HCT116 (cell line): ENCODE measurements at regions not wholly inside any gene's neighbourhood (a gene's known extent, or its start where the extent isn't known, plus 50 kb on each side); places are given as distances from the start of the nearest gene placed in this dataset.

ENCODE experiments used
- ATAC-seq: fragments of 200-7000 bp; cut with Tn5 transposase; 2 replicates; pipeline ENCODE4 v1.9.1; 2020; ENCODE audit warnings: mild to moderate bottlenecking, moderate library complexity
- BruUV-seq: library from RNA; stranded (reverse); fragments of 400-500 nt; replicated peaks from 2 replicates; lab custom pipeline; 2021; lab: Mats Ljungman, UMichigan
- CTCF ChIA-PET: fragments of 300-600 bp; sonication (Branson Sonifier 250); formaldehyde crosslinking; loops from one replicate; lab custom pipeline; 2021; ENCODE audit warnings: antibody characterized with exemption; lab: Charles Lee
- POLR2A ChIA-PET: fragments of 300-600, 350-600 bp; sonication (Branson Sonifier 250); formaldehyde crosslinking; loops from one replicate; lab custom pipeline; 2021; ENCODE audit warnings: antibody characterized with exemption; lab: Charles Lee
- RAD21 ChIA-PET, 2 experiments: fragments of 300-600 bp; sonication (Branson Sonifier 250); formaldehyde crosslinking; loops; one replicate each; lab custom pipeline; 2023; ENCODE audit warnings: low total read pairs in 2 of 2; ENCODE audit not compliant: uncharacterized antibody in 2 of 2, unreplicated experiment in 2 of 2, low non-redundant PET in 1 of 2; lab: Charles Lee
- DNase-seq: peaks from one replicate; pipeline ENCODE4 v3.0.0-alpha.2; 2010; ENCODE audit warnings: low read depth, low spot score
- H2AFZ ChIP-seq: fragments of 200-600 bp; shearing (Covaris generic), sonication (generic); 2 replicates; pipeline ENCODE4 v1.6.1; 2017; ENCODE audit warnings: low read depth, mixed run types, mixed read lengths, antibody characterized with exemption, low read length; ENCODE audit not compliant: poor library complexity, severe bottlenecking
- H3K27ac ChIP-seq: 2 replicates; pipeline ENCODE4 v1.5.1; 2012; ENCODE audit warnings: low read depth, low read length
- H3K27me3 ChIP-seq: fragments of 200-600 bp; sonication (generic); 2 replicates; pipeline ENCODE4 v1.6.1; 2016; ENCODE audit warnings: mixed run types, low read length, mixed read lengths; ENCODE audit not compliant: insufficient read depth
- H3K36me3 ChIP-seq, 2 experiments: fragments of 200-500 bp in 1 of 2; fragments of 200-600 bp in 1 of 2; sonication (Bioruptor generic) in 1 of 2; sonication (generic) in 1 of 2; 2 replicates each; pipeline versions ENCODE4 v1.5.1 to v1.6.1; 2014 to 2016; ENCODE audit warnings: low read length in 2 of 2, inconsistent platforms in 1 of 2, mixed read lengths in 1 of 2, mixed run types in 1 of 2; ENCODE audit not compliant: insufficient read depth in 2 of 2, control insufficient read depth in 1 of 2
- H3K4me1 ChIP-seq, 2 experiments: fragments of 200-600 bp in 1 of 2; sonication (generic) in 1 of 2; 2 replicates each; pipeline versions ENCODE4 v1.5.1 to v1.6.1; 2012 to 2017; ENCODE audit warnings: low read length in 2 of 2, inconsistent platforms in 1 of 2, mild to moderate bottlenecking in 1 of 2, mixed read lengths in 1 of 2, mixed run types in 1 of 2, moderate library complexity in 1 of 2; ENCODE audit not compliant: insufficient read depth in 2 of 2, control insufficient read depth in 1 of 2
- H3K4me2 ChIP-seq: fragments of 200-600 bp; sonication (generic); 2 replicates; pipeline ENCODE4 v1.6.1; 2017; ENCODE audit warnings: mixed run types, low read length, mixed read lengths
- H3K4me3 ChIP-seq, 2 experiments: fragments of 200-600 bp in 1 of 2; sonication (generic) in 1 of 2; replicated peaks in 1 of 2; 2 replicates each; pipeline ENCODE4 v1.5.1; 2011 to 2016; ENCODE audit warnings: low read length in 2 of 2, control low read depth in 1 of 2, low read depth in 1 of 2, mild to moderate bottlenecking in 1 of 2, mixed read lengths in 1 of 2, mixed run types in 1 of 2
- H3K79me2 ChIP-seq: fragments of 200-600 bp; sonication (generic); 2 replicates; pipeline ENCODE4 v1.6.1; 2017; ENCODE audit warnings: mild to moderate bottlenecking, mixed run types, low read length, moderate library complexity, mixed read lengths; ENCODE audit not compliant: insufficient read depth
- H3K9ac ChIP-seq: fragments of 200-600 bp; sonication (generic); 2 replicates; pipeline ENCODE4 v1.6.1; 2016; ENCODE audit warnings: low read length, mixed read lengths
- H3K9me2 ChIP-seq: fragments of 200-600 bp; sonication (generic), shearing (Covaris generic); 2 replicates; pipeline ENCODE4 v1.6.1; 2017; ENCODE audit warnings: mixed run types, mild to moderate bottlenecking, moderate library complexity; ENCODE audit not compliant: insufficient read depth
- H3K9me3 ChIP-seq, 2 experiments: fragments of 200-500 bp in 1 of 2; fragments of 200-600 bp in 1 of 2; sonication (Bioruptor generic) in 1 of 2; sonication (generic) in 1 of 2; 2 replicates each; pipeline ENCODE4 v1.6.1; 2014 to 2017; ENCODE audit warnings: low read length in 2 of 2, mixed read lengths in 2 of 2, inconsistent platforms in 1 of 2, low read depth in 1 of 2, mild to moderate bottlenecking in 1 of 2, mixed run types in 1 of 2, moderate library complexity in 1 of 2; ENCODE audit not compliant: control insufficient read depth in 1 of 2, insufficient read depth in 1 of 2
- H4K20me1 ChIP-seq: fragments of 200-600 bp; sonication (generic), shearing (Covaris generic); 2 replicates; pipeline ENCODE4 v1.6.1; 2017; ENCODE audit warnings: mixed run types, mild to moderate bottlenecking, moderate library complexity; ENCODE audit not compliant: insufficient read depth
- ATF3 ChIP-seq: IDR thresholded peaks from 2 replicates; pipeline ENCODE4 v1.6.1; 2012
- CBX3 ChIP-seq: IDR thresholded peaks from 2 replicates; pipeline ENCODE4 v1.6.1; 2012; ENCODE audit warnings: low read depth
- CTCF ChIP-seq, 3 experiments: fragments of 200-600 bp in 1 of 3; sonication (generic) in 1 of 3; IDR thresholded peaks in 2 of 3; conservative IDR thresholded peaks in 1 of 3; 2 replicates each; pipeline ENCODE4 v1.5.1; 2012 to 2017; ENCODE audit warnings: low read depth in 2 of 3, low read length in 2 of 3, antibody characterized with exemption in 1 of 3, borderline replicate concordance in 1 of 3, control low read depth in 1 of 3, mild to moderate bottlenecking in 1 of 3, mixed read lengths in 1 of 3, mixed run types in 1 of 3, moderate library complexity in 1 of 3; ENCODE audit not compliant: insufficient read depth in 1 of 3
- EGR1 ChIP-seq: IDR thresholded peaks from 2 replicates; pipeline ENCODE4 v1.6.1; 2012; ENCODE audit warnings: low read depth
- EZH2phosphoT487 ChIP-seq: fragments of 200-600 bp; IDR thresholded peaks from 2 replicates; pipeline ENCODE4 v1.6.1; 2018; ENCODE audit warnings: antibody characterized with exemption, borderline replicate concordance
- JUND ChIP-seq: IDR thresholded peaks from 2 replicates; pipeline ENCODE4 v1.6.1; 2012
- MAX ChIP-seq: IDR thresholded peaks from 2 replicates; pipeline ENCODE4 v1.6.1; 2012
- POLR2A ChIP-seq: IDR thresholded peaks from 2 replicates; pipeline ENCODE4 v1.7.0; 2011; ENCODE audit warnings: borderline replicate concordance; ENCODE audit not compliant: insufficient read depth, insufficient read length; ENCODE audit errors: extremely low read depth
- RAD21 ChIP-seq: IDR thresholded peaks from 2 replicates; pipeline ENCODE4 v1.6.1; 2012; ENCODE audit warnings: low read depth, mild to moderate bottlenecking
- REST ChIP-seq: IDR thresholded peaks from 2 replicates; pipeline ENCODE4 v1.6.1; 2012; ENCODE audit warnings: low read depth
- SIN3A ChIP-seq: IDR thresholded peaks from 2 replicates; pipeline ENCODE4 v1.6.1; 2012; ENCODE audit warnings: low read depth
- SP1 ChIP-seq: IDR thresholded peaks from 2 replicates; pipeline ENCODE4 v1.6.1; 2012; ENCODE audit warnings: low read depth
- SRF ChIP-seq: IDR thresholded peaks from 2 replicates; pipeline ENCODE4 v1.6.1; 2012; ENCODE audit warnings: low read depth
- TCF7L2 ChIP-seq: IDR thresholded peaks from 2 replicates; pipeline ENCODE4 v1.7.0; 2011; ENCODE audit warnings: borderline replicate concordance, inconsistent platforms; ENCODE audit not compliant: insufficient read depth, insufficient read length; ENCODE audit errors: extremely low read depth
- ZFX ChIP-seq: fragments of 450-650 bp; IDR thresholded peaks from 2 replicates; pipeline ENCODE4 v1.6.1; 2017
- ZNF274 ChIP-seq: fragments of 200-500 bp; sonication (Bioruptor generic); IDR thresholded peaks from 2 replicates; pipeline ENCODE4 v1.6.1; 2014; ENCODE audit warnings: mild to moderate bottlenecking, low read depth, low read length, inconsistent platforms
- intact Hi-C: fragments of 100-400 bp; cut with micrococcal nuclease; formaldehyde crosslinking; loops from 2 replicates; pipeline ENCODE4 v1.10.0; 2022

- intact Hi-C loops, result no loop called here
- no peaks in the 10 kb centered on the region for H3K79me2 ChIP-seq
- no peak overlapping the region for H3K4me3 ChIP-seq
- no peaks in the 10 kb centered on the region for H3K27me3 ChIP-seq
- ChIA-PET POLR2A (no interaction called here), RAD21 (no interaction called here), CTCF (no interaction called here)
- no peak for TF ChIP-seq MAX
- TF ChIP-seq RAD21, result no peak
- TF ChIP-seq TCF7L2, result no peak
- no peak for TF ChIP-seq ATF3
- no peak for TF ChIP-seq ZNF274
- TF ChIP-seq CBX3, result no peak
- TF ChIP-seq SP1, result no peak
- TF ChIP-seq POLR2A, result no peak
- H3K4me1 ChIP-seq, result no peaks in the 10 kb centered on the region
- no peaks in the 10 kb centered on the region for H4K20me1 ChIP-seq
- ATAC-seq, result no peak
- H3K27ac ChIP-seq, result no peak overlapping the region
- H3K4me2 ChIP-seq, result no peak overlapping the region
- no TSS peak for BruUV-seq
- no peaks in the 10 kb centered on the region for H3K9me2 ChIP-seq
- no peak overlapping the region for H2AFZ ChIP-seq
- no peaks in the 10 kb centered on the region for H3K36me3 ChIP-seq
- no peak overlapping the region for H3K9ac ChIP-seq
- H3K9me3 ChIP-seq, result peaks cover 0 to 3% of the 10 kb centered on the region in 2 experiments; a peak in 2 of 4 replicates
- no peak for DNase-seq
Observed at GRCh38 chr4:63459329-63459728, 949.9 kb downstream of the TECRL start.

- no peaks in the 10 kb centered on the region for H3K27me3 ChIP-seq
- intact Hi-C loops, result no loop called here
- H2AFZ ChIP-seq, result no peak overlapping the region
- no peaks in the 10 kb centered on the region for H3K36me3 ChIP-seq
- no peaks in the 10 kb centered on the region for H3K4me1 ChIP-seq
- ATAC-seq (no peak), DNase-seq (no peak)
- CTCF ChIA-PET, result no interaction called here
- no peak overlapping the region for H3K4me2 ChIP-seq
- H4K20me1 ChIP-seq, result no peaks in the 10 kb centered on the region
- H3K9me3 ChIP-seq, result peaks cover 0 to 2% of the 10 kb centered on the region in 2 experiments; a peak in 2 of 4 replicates
- no peak overlapping the region for H3K27ac ChIP-seq
- POLR2A ChIA-PET, result no interaction called here
- BruUV-seq, result no TSS peak
- no peaks in the 10 kb centered on the region for H3K79me2 ChIP-seq
- H3K4me3 ChIP-seq, result no peak overlapping the region
- H3K9me2 ChIP-seq, result no peaks in the 10 kb centered on the region
- H3K9ac ChIP-seq, result no peak overlapping the region
- RAD21 ChIA-PET, result no interaction called here
- TF ChIP-seq JUND, result no peak
- TF ChIP-seq CTCF (IDR thresholded peaks at IDR 0.05 in 2 of 3, conservative IDR thresholded peaks at IDR 0.05 in 1 of 3; ENCODE audit: borderline replicate concordance in 1 of 3, insufficient read depth in 1 of 3, low read depth in 2 of 3, low read length in 2 of 3), result no peak
- TF ChIP-seq ZFX, result no peak
- no peak for TF ChIP-seq ZNF274
- no peak for TF ChIP-seq SRF
- no peak for TF ChIP-seq TCF7L2
- no peak for TF ChIP-seq EZH2phosphoT487
- TF ChIP-seq SIN3A, result no peak
- TF ChIP-seq REST, result no peak
- no peak for TF ChIP-seq EGR1
- TF ChIP-seq SP1, result no peak
- TF ChIP-seq CBX3, result no peak
- no peak for TF ChIP-seq RAD21
Observed at GRCh38 chr4:63458010-63458409, 951.2 kb downstream of the TECRL start.
